ENCODE measurements at regions not wholly inside any gene's neighbourhood (a gene's known extent, or its start where the extent isn't known, plus 50 kb on each side); places are given as distances from the start of the nearest gene placed in this dataset.

- TF ChIP-seq, protein P1, sequence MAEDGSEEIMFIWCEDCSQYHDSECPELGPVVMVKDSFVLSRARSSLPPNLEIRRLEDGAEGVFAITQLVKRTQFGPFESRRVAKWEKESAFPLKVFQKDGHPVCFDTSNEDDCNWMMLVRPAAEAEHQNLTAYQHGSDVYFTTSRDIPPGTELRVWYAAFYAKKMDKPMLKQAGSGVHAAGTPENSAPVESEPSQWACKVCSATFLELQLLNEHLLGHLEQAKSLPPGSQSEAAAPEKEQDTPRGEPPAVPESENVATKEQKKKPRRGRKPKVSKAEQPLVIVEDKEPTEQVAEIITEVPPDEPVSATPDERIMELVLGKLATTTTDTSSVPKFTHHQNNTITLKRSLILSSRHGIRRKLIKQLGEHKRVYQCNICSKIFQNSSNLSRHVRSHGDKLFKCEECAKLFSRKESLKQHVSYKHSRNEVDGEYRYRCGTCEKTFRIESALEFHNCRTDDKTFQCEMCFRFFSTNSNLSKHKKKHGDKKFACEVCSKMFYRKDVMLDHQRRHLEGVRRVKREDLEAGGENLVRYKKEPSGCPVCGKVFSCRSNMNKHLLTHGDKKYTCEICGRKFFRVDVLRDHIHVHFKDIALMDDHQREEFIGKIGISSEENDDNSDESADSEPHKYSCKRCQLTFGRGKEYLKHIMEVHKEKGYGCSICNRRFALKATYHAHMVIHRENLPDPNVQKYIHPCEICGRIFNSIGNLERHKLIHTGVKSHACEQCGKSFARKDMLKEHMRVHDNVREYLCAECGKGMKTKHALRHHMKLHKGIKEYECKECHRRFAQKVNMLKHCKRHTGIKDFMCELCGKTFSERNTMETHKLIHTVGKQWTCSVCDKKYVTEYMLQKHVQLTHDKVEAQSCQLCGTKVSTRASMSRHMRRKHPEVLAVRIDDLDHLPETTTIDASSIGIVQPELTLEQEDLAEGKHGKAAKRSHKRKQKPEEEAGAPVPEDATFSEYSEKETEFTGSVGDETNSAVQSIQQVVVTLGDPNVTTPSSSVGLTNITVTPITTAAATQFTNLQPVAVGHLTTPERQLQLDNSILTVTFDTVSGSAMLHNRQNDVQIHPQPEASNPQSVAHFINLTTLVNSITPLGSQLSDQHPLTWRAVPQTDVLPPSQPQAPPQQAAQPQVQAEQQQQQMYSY (CRISPR knock-in tag; IDR thresholded peaks at IDR 0.05) = no peak
- TF ChIP-seq POU2F2 (IDR thresholded peaks at IDR 0.05; ENCODE audit: borderline replicate concordance, low read depth, low read length) = no peak
Measured at GRCh38 chr2:186947516-186947915, 98.5 kb upstream of the ZSWIM2 start (continued).

DNA sequence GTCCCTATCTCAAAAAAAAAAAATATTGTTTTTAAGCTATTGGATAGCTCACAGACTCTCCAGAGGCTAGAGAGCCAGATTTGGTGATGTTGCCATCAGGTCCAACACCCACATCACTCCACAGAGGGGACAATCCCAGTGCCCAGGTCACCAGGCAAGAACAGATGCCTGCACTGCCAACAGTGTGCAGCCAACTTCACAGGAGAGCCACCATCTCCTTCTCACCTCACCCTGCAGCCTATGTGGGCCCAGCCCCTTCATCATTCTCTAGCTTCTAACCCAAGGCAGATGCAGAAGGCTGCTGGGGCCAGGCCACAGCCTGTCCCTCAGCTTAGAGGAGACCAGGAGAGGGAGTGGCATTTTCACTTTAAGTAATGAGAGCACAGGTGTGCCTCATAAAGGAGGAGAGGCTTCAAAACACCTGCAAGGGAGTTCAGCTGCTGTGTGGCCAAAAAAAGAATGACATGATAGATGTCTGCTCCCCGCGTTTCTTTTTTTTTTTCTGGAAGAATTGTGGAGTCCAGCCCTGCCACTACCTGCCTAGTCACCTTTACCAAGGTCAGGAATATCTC, 98.0 kb upstream of the ZSWIM2 start:
- in situ Hi-C loops (cut with MboI) = no loop called here
- TF ChIP-seq POLR2AphosphoS2 (IDR thresholded peaks at IDR 0.05; ENCODE audit: low read depth, low read length) (no peak), TCF12 (IDR thresholded peaks at IDR 0.05; ENCODE audit: low read depth, low read length) (no peak), TBL1XR1 (IDR thresholded peaks at IDR 0.05; ENCODE audit: low read depth, low read length) (no peak), SRF (IDR thresholded peaks at IDR 0.05; ENCODE audit: low read depth in 2 of 2, low read length in 2 of 2) (no peak), SIX5 (IDR thresholded peaks at IDR 0.05; ENCODE audit: low read depth, low read length, severe bottlenecking) (no peak)
- FAIRE-seq (no peak), ATAC-seq (no peak; the same call in 2 of the 3 replicates), DNase-seq (ENCODE audit: low read depth, low spot score) (no peak)
- Histone ChIP-seq H4K20me1 (ENCODE audit: control insufficient read depth, insufficient read depth) (no peaks in the 10 kb centered on the region), H3K27me3 (replicated peaks in 1 of 2; ENCODE audit: control insufficient read depth in 2 of 2, insufficient read depth in 2 of 2, low read length in 1 of 2) (no peaks in the 10 kb centered on the region), H3K36me3 (ENCODE audit: control insufficient read depth in 2 of 2, insufficient read depth in 2 of 2, low read length in 1 of 2) (no peaks in the 10 kb centered on the region), H3K4me2 (ENCODE audit: control insufficient read depth, insufficient read depth) (no peak overlapping the region), H3K4me3 (no peak overlapping the region), H3K79me2 (ENCODE audit: control insufficient read depth, insufficient read depth, low read length) (no peaks in the 10 kb centered on the region), H3K27ac (ENCODE audit: control insufficient read depth, insufficient read depth) (no peak overlapping the region), H3K4me1 (ENCODE audit: control insufficient read depth, insufficient read depth, low read length) (no peaks in the 10 kb centered on the region), H3K9me3 (replicated peaks; ENCODE audit: control insufficient read depth, insufficient read depth, low read length) (no peaks in the 10 kb centered on the region), H2AFZ (ENCODE audit: control insufficient read depth, low read depth, low read length) (no peak overlapping the region), H3K9ac (ENCODE audit: control insufficient read depth, insufficient read depth, low read length) (no peak overlapping the region)
- POLR2A ChIA-PET = no interaction called here
- RAD21 ChIA-PET (ENCODE audit: unreplicated experiment) = no interaction called here
- SMC1A ChIA-PET (ENCODE audit: uncharacterized antibody, unreplicated experiment) = no interaction called here
- WGBS (ENCODE audit: insufficient coverage, insufficient replicate concordance, low lambda C conversion rate, missing lambda C conversion rate) = 0% methylated on average over 2 of the region's 2 CpGs
- BruUV-seq (replicated peaks) = no TSS peak
- intact Hi-C loops (cut with micrococcal nuclease; ENCODE audit: unreplicated experiment) = no loop called here
- CTCF ChIA-PET = interaction anchor here (0.9 kb wide), 1 partner anchor 84 kb away, joined by 3 read pairs; no protein-coding TSS in a partner anchor

Measured in GM12878 (cell line).